HG02798 (cell line): ENCODE measurements at regions not wholly inside any gene's neighbourhood (a gene's known extent, or its start where the extent isn't known, plus 50 kb on each side); places are given as distances from the start of the nearest gene placed in this dataset.
"Not testable (repeated sequence)": the region's sequence is repeated elsewhere in the genome, so short reads cannot be mapped to it uniquely, and the experiment has no call there.

Source experiments
- ATAC-seq: cut with Tn5 transposase; IDR thresholded peaks from one replicate; pipeline ENCODE4 v1.9.1; 2021; ENCODE audit warnings: mild to moderate bottlenecking; ENCODE audit not compliant: unreplicated experiment, poor library complexity

DNA sequence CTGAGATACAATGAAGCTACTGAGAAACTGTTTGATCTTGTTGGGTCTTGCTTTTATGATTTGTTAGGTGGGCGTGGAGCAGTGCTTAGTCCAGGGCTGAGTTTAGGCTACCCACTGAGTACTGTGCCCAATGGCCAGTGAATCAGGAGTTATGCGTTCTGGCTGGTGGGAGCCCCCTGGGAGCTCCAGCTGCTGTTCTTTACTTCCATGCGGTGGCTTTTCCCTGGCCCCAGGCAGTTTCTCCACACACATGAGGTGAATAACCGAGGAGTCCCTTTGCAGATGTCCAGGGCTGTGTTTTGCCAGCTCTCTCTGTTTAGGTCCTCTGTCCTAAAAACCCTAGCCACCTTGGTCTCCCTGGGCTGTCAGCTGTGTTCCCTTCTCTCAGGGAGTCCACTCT is 106.5 kb downstream of the KLF13 start:
- ATAC-seq = no peak

DNA sequence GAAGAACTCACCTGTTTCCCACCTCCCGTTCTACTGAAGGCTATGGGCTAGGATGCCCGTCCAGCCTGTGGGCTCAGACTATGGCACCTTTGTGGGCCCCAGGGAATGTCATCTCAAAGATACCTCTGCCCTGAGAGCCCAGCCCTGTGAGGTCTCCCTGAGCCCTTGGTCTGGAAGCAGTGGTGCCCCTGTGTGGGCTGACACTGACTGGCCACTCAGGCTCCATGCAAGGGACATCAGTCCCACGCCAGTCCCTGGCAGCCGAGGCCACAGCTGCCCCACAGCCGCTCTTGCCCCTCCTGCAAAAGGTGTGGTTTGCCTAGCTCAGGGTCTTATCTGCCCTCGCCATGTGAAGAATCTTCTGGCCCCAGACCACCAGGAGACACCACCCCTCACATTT is 106.9 kb downstream of the KLF13 start:
- ATAC-seq = no peak

DNA sequence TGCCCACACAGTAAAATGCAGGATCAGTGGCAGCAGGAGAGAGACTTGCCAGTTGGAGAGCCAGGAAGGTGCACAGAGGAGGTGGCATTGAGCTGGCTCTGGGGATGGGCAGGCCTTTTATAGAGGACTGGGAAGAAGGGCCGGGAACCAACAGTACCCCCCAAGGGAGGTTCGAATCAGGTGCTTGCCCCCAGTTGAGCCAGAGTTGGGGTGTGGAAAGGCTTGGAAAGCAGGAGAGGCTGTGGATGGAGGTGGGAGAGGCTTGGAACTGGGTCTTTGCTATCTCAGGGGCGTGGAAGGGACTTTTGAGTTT is 107.6 kb downstream of the KLF13 start:
- ATAC-seq = no peak

DNA sequence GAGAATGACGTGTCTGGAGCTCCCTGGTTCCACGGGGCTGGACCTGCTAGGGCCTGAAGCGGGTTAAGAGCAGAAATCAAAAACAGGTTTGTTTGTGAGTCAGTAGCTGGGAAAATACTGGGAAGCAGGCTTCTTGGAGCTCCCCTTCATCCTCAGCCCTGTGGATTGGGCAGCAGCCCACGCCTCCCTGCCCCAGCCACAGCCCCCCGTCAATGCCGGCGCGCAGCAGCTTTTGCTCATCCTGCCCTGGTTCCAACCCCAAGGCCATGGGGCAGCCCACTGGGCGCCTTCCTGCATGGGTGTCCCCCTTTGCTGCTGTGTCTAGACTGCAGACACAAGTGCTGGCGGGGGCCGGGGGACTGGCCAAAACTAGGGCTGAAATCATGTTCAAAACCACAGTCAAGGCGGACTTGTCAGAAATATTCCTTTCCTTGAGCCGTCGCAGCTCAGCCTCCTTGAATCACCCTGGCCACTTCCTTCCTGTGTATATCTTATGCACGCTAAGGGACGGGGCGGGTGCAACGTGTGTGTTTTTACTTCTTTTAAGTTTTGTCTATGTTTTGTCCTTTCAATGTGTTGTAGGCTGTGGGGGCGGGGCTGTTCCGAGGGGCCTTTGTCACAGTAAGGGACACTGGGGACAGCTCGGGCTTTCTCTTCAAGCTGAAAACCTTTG is 108.1 kb downstream of the KLF13 start:
- ATAC-seq = peak; percentile 37

DNA sequence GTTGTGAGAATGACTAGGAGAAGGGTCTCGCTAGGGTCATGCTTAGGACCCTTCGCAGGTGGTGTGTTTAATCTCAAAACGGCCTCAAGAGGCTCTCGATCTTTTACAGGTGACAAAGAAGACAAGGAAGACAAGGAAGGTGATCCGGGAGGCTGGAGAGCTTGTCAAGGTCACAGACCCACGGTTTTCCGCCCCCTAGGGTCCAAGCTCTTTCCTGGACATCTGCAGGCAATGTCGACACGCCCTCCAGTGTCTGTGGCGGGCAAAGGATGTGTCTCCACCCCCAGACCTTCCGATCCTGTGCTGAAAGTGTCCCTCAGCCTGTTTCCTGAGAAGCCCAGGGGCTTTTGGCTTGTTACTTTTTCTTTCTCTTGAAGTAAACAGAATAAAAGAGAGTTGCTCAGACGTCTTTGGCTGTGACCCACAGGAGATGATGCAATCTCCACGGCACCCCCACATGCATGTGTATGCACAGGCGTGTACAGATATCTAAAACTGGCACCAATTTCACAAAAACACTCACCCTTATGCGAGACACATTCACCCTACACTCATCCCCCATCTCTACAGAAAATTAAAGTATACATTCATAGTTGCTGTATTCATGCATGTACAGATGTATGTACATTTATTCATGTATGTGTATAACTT is 108.8 kb downstream of the KLF13 start:
- ATAC-seq = peak; percentile 59

DNA sequence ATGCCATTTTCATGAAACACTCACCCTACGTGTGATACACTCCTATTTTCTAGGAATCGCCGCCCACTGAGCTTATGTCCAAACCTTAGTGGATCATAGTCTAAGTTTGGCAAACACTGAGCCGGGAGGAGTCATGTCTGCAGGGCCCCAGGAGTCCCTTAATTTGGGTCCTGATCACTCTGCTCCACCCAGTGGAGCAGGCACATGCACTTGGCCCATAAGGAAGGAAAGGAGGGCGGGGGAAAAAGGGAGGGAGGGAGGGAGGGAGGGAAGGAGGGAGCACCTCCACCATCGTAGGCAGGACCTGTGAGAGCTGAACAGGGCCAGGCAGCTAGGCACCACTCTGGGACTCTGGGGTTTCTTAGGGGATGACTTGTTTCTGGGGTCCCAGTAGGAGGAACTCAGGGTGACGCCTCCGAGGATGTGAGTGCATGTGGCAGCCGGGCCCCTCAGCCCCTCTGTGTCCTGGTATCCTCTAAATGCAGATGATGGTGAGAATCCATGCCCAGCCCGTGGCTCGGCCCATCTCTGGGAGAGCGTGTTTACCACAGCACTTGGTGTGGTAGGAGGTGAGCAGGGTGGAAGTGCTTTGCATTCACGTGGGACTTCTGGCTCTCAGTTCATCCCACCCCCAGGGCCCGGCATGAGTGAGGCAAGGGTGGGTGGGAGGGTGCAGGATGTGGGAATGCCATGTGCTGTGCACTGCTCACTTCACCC is 109.4 kb downstream of the KLF13 start:
- no peak for ATAC-seq

DNA sequence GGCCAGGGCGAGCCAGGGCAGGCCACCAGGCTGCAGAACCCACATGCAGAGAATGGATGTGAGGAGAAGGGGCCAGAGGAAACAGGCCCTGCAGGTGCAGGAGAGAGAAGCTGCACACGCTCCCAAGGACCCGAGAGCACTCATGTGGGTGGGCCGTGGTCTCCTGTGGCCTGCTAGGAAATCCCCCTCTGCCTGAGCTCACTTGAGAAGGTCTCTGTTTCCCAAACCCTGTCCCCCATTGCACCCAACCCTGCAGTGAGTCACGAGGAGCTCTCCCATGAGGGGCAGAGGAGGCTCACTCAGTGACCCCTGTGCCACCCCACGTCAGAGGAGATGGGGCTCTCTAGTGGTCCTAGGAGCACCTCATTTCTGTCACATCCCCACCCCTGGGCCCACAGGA is 111.1 kb downstream of the KLF13 start:
- ATAC-seq = peak; percentile 45

DNA sequence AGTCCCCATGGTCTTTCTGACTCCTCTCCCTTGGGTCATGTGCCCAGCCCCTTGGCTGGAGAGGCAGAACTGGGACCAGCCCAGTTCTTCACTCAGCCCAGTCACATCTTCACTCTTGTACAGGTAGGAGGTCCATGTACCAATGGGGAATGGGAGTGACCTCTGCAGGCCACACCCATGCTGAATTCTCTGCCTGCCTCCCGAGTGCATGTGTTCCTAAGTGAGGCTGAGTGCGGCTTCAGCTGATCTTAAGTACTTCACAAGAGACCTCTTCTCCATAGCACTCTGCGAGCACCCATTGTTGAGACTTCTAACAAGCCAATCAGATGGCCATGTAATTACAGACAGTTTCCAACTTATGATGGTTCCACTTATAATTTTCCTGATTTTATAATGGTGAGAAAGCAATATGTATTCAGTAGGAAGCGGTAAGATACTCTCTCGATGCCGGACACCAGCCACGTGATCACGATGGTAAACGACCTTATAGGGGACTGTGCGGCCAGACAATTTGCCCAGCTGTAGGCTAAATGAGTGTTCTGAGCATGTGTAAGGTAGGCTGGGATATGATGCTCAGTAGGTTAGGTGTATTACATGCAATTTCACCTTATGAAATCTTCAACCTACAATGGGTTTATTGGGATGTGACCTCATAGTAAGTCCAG is 112.1 kb downstream of the KLF13 start:
- no peak for ATAC-seq

DNA sequence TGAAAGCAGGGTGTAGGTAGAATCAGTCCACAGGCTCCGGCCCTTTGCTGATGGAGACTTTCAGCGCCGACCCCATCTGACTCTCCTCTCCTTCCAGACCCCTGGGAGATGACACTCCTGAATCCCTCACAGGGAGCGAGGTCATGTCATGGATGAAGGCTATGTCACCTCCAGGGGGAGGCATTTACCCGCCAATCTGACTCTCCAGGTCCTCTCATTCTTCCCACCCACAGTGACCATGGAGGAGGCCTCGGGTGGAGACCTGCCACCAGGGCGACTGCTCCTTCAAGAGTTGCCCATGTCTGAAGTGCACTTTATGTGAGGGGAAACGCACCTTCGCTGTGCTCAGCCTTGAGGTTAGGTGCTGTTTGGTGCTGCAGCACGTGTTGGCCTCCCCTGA is 112.7 kb downstream of the KLF13 start:
- ATAC-seq = no peak

DNA sequence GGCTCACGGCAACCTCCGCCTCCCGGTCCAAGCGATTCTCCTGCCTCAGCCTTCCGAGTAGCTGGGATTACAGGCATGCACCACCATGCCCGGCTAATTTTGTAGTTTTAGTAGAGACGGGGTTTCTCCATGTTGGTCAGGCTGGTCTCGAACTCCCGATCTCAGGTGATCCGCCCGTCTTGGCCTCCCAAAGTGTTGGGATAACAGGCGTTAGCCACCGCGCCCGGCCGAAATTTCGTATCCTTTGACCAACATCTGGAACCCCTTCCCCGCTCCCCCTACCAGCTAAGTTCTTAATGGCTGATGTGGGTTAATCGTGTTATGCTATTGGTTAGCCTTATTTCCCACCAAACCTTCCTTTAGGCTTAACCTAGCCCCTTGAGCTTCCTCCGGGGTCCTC is 113.6 kb downstream of the KLF13 start:
- ATAC-seq = not testable (repeated sequence)

DNA sequence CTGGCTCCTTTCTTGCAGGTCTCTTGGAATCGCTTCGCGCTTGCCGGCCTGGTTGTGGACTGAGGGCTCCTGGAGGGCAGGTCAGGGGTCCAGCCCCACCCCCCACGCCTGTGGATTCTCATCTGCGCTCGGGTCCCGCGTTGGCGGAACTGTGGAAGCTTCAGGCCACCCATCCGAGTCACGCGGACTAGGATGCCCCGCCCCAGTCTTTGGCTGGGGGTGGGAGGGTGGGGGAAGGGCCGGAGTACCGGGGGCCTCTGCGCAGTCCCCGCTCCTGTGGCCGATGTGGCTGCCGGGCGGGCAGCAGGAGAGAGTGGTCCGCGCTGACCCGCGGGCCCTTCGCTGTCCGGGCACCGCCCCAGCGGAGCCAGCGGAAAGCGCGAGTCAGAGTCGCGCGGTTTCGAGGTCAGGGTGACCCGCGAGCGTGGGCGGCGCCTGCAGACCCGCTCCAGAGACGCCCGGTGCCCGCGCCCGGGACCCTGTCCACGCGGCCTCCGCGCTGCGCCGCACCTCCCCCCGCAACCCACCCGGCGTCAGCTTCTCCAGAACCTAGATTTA is 114.2 kb downstream of the KLF13 start:
- no peak for ATAC-seq

DNA sequence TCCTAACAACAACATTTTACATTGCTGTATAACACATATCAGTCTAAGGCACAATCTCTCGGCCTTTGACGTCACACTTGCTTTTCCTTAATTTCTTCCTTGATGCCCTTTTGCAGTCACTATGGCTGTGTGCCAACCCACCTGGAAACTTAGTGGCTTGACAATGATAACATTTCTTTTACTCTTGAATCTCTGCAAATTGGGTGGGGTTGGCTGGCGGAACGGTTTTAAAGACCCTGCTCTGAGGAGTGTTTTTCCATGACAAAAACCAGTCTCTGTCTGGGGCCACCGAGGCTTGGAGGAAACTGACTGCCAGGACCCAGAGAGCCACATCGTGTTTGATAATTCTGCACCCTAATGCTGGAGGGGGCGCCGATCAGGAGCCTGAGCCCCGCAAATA is 115.6 kb downstream of the KLF13 start:
- ATAC-seq = no peak

DNA sequence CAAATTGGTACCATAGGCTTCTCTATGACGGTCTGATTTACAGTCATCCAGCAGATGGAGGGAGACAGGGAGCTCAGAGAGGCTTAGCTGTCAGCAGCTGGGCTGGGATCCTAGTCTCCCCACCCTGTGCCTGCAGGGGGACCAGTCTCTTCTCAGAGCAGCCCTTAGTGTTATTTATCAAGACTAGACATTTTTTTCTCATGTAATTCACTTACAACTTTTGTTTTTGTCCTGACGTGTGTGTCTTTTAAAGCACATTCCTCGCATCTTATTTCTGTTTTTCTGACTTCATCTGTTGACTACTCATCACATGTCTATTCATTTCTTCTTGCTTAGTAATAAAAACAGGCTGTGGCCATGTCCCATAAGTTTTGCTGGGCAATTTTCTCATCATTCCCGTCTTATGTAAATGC is 116.1 kb downstream of the KLF13 start:
- ATAC-seq = no peak

DNA sequence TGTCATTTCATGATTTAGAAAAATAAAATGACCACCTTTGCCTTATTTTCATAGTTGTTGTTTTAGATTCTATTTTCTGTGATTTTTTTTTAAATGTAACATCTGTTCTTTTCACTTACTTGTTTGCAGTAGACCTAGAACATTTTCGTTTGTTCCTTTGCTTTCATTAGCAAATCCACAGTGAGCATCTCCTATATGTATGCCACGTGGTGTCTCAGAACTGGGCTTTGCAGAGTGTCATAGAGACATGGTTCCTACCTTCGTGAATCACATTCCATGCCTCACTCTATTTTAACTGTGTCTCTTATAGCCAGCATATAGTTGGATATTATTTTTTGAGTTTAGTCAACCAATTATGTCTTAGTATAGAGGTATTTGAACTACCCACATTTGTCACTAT is 118.2 kb downstream of the KLF13 start:
- peak; percentile 60 for ATAC-seq

DNA sequence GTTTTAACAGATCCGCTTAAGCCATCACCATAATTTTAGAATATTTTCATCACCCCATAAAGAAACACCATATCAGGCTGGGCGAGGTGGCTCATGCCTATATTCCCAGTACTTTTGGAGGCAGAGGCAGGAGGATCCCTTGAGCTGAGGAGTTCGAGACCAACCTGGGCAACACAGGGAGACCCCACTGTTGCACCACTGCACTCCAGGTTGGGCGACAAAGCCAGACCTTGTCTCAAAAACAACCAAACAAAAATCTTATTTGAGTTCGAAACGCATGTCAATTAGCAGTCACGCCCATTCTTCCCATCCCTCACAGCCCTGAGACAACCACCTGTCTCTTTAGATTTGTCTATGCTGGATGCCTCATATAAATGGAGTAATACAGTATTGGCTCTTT is 119.9 kb downstream of the KLF13 start:
- ATAC-seq = no peak

DNA sequence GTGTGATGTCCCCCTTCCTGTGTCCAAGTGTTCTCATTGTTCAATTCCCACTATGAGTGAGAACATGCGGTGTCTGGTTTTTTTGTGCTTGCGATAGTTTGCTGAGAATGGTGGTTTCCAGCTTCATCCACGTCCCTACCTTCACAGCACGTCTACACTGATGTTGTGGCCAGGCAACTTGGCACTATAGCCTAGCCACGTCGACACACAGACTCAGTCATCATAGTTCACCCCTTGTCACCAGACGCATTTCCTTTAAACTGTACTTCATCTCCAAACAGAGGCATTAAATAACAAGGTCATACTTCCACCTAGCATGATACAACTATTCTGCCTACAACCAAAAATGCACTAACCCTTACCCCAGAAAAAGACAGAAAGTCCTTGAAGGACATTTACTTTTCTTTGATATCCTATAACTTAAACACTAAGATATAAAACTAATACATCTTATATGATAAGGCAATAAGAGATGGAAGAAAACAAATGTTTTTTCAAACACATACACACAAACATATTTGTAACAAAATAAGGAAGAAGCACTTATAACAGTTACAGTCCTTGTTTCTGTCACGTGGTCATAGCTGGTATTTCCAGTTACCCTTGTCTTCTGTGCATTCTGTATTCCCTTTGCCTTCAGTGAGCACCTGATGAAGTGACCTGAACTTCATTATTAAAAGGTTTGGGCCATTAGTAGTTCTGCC is 121.4 kb downstream of the KLF13 start:
- no peak for ATAC-seq

DNA sequence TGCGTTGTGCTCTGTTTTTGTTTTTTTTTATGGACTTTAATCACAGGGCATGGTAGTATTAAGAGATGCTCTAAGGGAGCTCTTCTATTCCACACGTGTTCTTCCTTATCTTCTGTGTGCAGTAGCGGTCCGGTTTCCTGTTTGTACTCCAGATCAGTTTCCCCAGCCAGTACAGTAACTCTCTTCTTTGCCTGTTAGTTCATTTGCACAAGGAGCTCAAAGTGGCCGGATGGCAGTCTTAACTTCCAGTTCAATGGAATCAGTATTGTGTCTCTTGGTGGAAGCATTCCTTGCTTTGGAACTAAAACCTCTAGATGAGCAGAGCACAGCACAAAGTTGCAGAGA is 122.0 kb downstream of the KLF13 start:
- no peak for ATAC-seq

DNA sequence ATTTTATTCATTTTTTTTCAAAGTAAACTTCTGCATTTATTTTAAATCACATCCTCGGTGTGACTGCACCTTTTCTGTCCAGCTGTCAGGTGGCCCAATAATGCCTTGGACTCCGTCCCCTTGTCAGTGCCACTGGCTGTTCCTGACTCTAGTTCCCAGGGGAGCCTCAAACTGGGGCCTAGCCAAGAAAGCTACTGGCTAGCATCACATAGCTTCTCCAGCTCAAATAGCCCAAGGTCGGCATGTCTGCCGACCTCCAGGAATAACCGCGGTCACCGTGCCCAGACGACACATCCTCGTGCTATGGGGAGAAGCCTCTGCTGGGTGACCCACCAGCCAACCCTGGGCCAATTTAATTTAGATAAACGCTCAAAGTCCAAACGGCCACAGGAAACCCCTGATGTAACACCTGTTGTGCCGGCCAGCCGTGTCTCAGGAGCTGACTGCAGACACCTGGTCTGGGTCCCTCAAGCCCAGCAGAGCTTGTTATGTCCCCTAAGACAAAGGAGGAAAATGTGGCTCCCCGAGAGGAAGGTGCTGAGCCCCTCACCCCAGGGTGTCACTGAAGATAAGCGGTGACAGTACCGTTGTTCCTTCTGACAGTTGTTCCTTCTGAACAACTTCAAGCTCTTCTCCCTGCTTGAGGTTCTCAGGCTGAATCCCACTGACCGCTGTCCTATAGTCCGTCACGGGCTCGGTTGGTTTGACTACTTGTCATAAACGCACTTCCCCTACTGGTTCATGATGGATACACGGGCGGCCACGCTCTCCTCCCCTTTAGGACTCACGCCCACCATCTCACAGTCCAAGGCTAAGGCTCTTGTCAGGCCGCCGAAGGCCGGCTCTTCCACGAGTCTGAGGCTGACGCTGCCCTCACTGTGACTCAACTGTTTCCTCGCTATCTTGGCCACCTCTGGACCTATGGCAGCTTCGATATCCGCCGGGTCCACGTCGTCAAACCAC is 126.2 kb downstream of the KLF13 start:
- ATAC-seq = no peak

DNA sequence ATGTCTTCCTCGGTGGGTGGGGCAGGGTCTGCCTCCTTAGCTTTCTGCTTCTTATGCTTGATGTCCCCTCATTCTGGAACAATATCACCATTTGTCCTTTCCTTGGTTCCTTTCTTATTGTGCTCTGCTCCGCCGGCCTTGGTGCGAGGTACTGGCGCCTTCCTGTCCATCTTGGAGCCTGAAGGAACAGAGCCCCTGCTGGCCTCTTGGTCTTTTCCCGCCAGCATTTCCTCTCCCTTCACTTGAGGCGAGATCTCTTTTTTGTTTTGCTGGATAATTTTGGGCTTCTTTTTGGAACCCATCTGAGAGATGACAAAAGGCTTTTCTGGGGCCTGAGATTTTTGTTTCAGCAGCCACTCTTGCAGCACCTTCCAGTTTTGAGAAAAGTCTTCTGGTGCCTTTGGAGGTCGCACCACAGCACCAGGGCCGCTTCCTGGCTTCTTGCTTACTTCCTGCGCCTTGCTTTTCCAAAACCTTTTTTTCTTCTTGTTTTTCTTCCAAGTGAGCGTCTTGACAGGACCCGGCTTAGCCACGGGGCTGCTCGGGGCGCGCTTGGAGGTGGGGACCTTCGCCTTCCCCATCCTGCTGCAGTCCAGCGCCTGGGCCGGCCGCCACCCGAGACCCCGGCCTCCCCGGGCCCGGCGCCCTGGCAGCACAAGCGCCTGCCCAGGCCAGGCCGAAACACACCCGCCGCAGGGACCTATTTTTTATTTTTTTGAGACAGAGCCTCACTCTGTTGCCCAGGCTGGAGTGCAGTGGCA is 127.1 kb downstream of the KLF13 start:
- ATAC-seq = no peak
